H9 (cell line): ENCODE measurements at regions not wholly inside any gene's neighbourhood (a gene's known extent, or its start where the extent isn't known, plus 50 kb on each side); places are given as distances from the start of the nearest gene placed in this dataset.

ENCODE experiments used
- DNase-seq: peaks from one replicate; pipeline ENCODE4 v3.0.0-alpha.2; 2017
- H2AFZ ChIP-seq: one replicate; pipeline ENCODE4 v1.6.1; 2013; ENCODE audit warnings: mild to moderate bottlenecking, low read length, control low read depth, moderate library complexity
- H2AK5ac ChIP-seq: 2 replicates; pipeline ENCODE4 v1.6.1; 2013; ENCODE audit warnings: low read length, control low read depth, mixed read lengths; ENCODE audit not compliant: insufficient read length
- H2BK120ac ChIP-seq: one replicate; pipeline ENCODE4 v1.6.1; 2013; ENCODE audit warnings: low read depth, mild to moderate bottlenecking, low read length, control low read depth, inconsistent platforms; ENCODE audit not compliant: poor library complexity, severe bottlenecking
- H2BK12ac ChIP-seq: 2 replicates; pipeline ENCODE4 v1.6.1; 2013; ENCODE audit warnings: low read length, control low read depth, mixed read lengths, low read depth; ENCODE audit not compliant: insufficient read length
- H2BK15ac ChIP-seq: 2 replicates; pipeline ENCODE4 v1.6.1; 2013; ENCODE audit warnings: low read depth, low read length, control low read depth
- H2BK20ac ChIP-seq: one replicate; pipeline ENCODE4 v1.6.1; 2013; ENCODE audit warnings: low read depth, mild to moderate bottlenecking, low read length, control low read depth, inconsistent platforms; ENCODE audit not compliant: poor library complexity, severe bottlenecking
- H2BK5ac ChIP-seq: 2 replicates; pipeline ENCODE4 v1.6.1; 2013; ENCODE audit warnings: low read length, control low read depth, mixed read lengths; ENCODE audit not compliant: insufficient read length
- H3K14ac ChIP-seq: 2 replicates; pipeline ENCODE4 v1.6.1; 2013; ENCODE audit warnings: low read length, control low read depth; ENCODE audit not compliant: insufficient read depth
- H3K18ac ChIP-seq: 2 replicates; pipeline ENCODE4 v1.6.1; 2013; ENCODE audit warnings: low read depth, mild to moderate bottlenecking, mixed read lengths, low read length, control low read depth; ENCODE audit not compliant: insufficient read length
- H3K23ac ChIP-seq: 2 replicates; pipeline ENCODE4 v1.6.1; 2013; ENCODE audit warnings: low read length, control low read depth, mixed read lengths, low read depth; ENCODE audit not compliant: insufficient read length
- H3K23me2 ChIP-seq: 2 replicates; pipeline ENCODE4 v1.6.1; 2013; ENCODE audit warnings: low read depth, mild to moderate bottlenecking, mixed read lengths, low read length, control low read depth; ENCODE audit not compliant: insufficient read length, poor library complexity, severe bottlenecking
- H3K27ac ChIP-seq: 2 replicates; pipeline ENCODE4 v1.5.1; 2013; ENCODE audit warnings: low read length, control low read depth, mixed read lengths, low read depth; ENCODE audit not compliant: insufficient read length
- H3K27me3 ChIP-seq: 2 replicates; pipeline ENCODE4 v1.6.1; 2013; ENCODE audit warnings: low read length, control low read depth, inconsistent platforms; ENCODE audit not compliant: insufficient read depth
- H3K4ac ChIP-seq: 2 replicates; pipeline ENCODE4 v1.6.1; 2013; ENCODE audit warnings: low read depth, mild to moderate bottlenecking, control low read depth, inconsistent platforms, low read length, moderate library complexity
- H3K4me1 ChIP-seq: 2 replicates; pipeline ENCODE4 v1.6.1; 2013; ENCODE audit warnings: low read length, control low read depth, inconsistent platforms; ENCODE audit not compliant: insufficient read depth
- H3K4me2 ChIP-seq: 2 replicates; pipeline ENCODE4 v1.6.1; 2013; ENCODE audit warnings: low read length, control low read depth, mixed read lengths; ENCODE audit not compliant: insufficient read length, insufficient read depth
- H3K56ac ChIP-seq: 2 replicates; pipeline ENCODE4 v1.6.1; 2013; ENCODE audit warnings: low read depth, mild to moderate bottlenecking, mixed read lengths, low read length, control low read depth; ENCODE audit not compliant: insufficient read length
- H3K79me1 ChIP-seq: 2 replicates; pipeline ENCODE4 v1.6.1; 2013; ENCODE audit warnings: low read depth, mild to moderate bottlenecking, moderate library complexity, low read length, control low read depth, inconsistent platforms; ENCODE audit not compliant: insufficient read depth, poor library complexity, severe bottlenecking
- H3K79me2 ChIP-seq: 2 replicates; pipeline ENCODE4 v1.6.1; 2013; ENCODE audit warnings: low read length, control low read depth, inconsistent platforms; ENCODE audit not compliant: insufficient read depth
- H3K9ac ChIP-seq: 2 replicates; pipeline ENCODE4 v1.6.1; 2013; ENCODE audit warnings: low read length, control low read depth, mixed read lengths; ENCODE audit not compliant: insufficient read length; ENCODE audit errors: extremely low read depth
- H3K9me3 ChIP-seq: one replicate; pipeline ENCODE4 v1.6.1; 2013; ENCODE audit warnings: low read depth, low read length, inconsistent platforms; ENCODE audit not compliant: control insufficient read depth
- H3T11ph ChIP-seq: one replicate; pipeline ENCODE4 v1.6.1; 2013; ENCODE audit warnings: mild to moderate bottlenecking, low read length, control low read depth, inconsistent platforms
- H4K20me1 ChIP-seq: one replicate; pipeline ENCODE4 v1.6.1; 2013; ENCODE audit not compliant: control insufficient read depth, insufficient read length, insufficient read depth
- H4K5ac ChIP-seq: 2 replicates; pipeline ENCODE4 v1.6.1; 2013; ENCODE audit warnings: low read depth, mild to moderate bottlenecking, mixed read lengths, low read length, control low read depth; ENCODE audit not compliant: insufficient read length
- H4K8ac ChIP-seq: replicated peaks from 2 replicates; pipeline ENCODE4 v1.6.1; 2013; ENCODE audit warnings: low read length, control low read depth, mixed read lengths, low read depth; ENCODE audit not compliant: insufficient read length
- H4K91ac ChIP-seq: 2 replicates; pipeline ENCODE4 v1.6.1; 2013; ENCODE audit warnings: low read depth, mild to moderate bottlenecking, moderate library complexity, mixed read lengths, low read length, control low read depth; ENCODE audit not compliant: insufficient read length
- H3K27ac Mint-ChIP-seq, 3 experiments: 2 replicates in 2 of 3; 3 replicates in 1 of 3; pipeline ENCODE4 v1.8.0; 2020 to 2021; ENCODE audit warnings: mixed read lengths in 3 of 3, mild to moderate bottlenecking in 1 of 3, moderate library complexity in 1 of 3
- H3K27me3 Mint-ChIP-seq: 2 replicates; pipeline ENCODE4 v1.8.0; 2021; ENCODE audit warnings: low read depth, mild to moderate bottlenecking, moderate library complexity, mixed read lengths
- H3K36me3 Mint-ChIP-seq, 3 experiments: 2 replicates in 2 of 3; 3 replicates in 1 of 3; pipeline ENCODE4 v1.8.0; 2020 to 2021; ENCODE audit warnings: low read depth in 3 of 3, mixed read lengths in 3 of 3; ENCODE audit not compliant: insufficient read depth in 1 of 3
- H3K4me1 Mint-ChIP-seq, 2 experiments: 2 replicates each; pipeline ENCODE4 v1.8.0; 2020; ENCODE audit warnings: mixed read lengths in 2 of 2
- H3K4me3 Mint-ChIP-seq, 2 experiments: 2 replicates in 1 of 2; 3 replicates in 1 of 2; pipeline ENCODE4 v1.8.0; 2020 to 2021; ENCODE audit warnings: mild to moderate bottlenecking in 2 of 2, mixed read lengths in 2 of 2, moderate library complexity in 1 of 2
- H3K9me3 Mint-ChIP-seq, 2 experiments: 2 replicates in 1 of 2; 3 replicates in 1 of 2; pipeline ENCODE4 v1.8.0; 2020; ENCODE audit warnings: mild to moderate bottlenecking in 2 of 2, mixed read lengths in 2 of 2, moderate library complexity in 1 of 2
- CTCF ChIP-seq: fragments of 200-600 bp; sonication (generic); conservative IDR thresholded peaks from 3 replicates; pipeline ENCODE4 v1.8.0; 2021; ENCODE audit warnings: antibody characterized with exemption, mild to moderate bottlenecking
- WGBS: extraction: QIAGEN DNeasy Blood & Tissue Kit; methylation state at CpG from one replicate; pipeline ENCODE4 v1.1.7; 2013; ENCODE audit warnings: missing lambda C conversion rate, low lambda C conversion rate, mixed read lengths; ENCODE audit not compliant: insufficient read length; ENCODE audit errors: extremely low coverage; 5-methylcytosine and 5-hydroxymethylcytosine counted together

- H3K56ac ChIP-seq = no peak overlapping the region
- Mint-ChIP-seq H3K4me1 (no peaks in the 10 kb centered on the region), H3K36me3 (no peaks in the 10 kb centered on the region), H3K4me3 (no peak overlapping the region), H3K9me3 (no peaks in the 10 kb centered on the region; a peak in 1 of 5 replicates), H3K27ac (peak overlapping the region in 1 of 3 experiments; percentile 24; a peak in 2 of 7 replicates), H3K27me3 (peaks cover 11% of the 10 kb centered on the region; the same call in 1 of the 2 replicates)
- no peak overlapping the region for H2BK120ac ChIP-seq
- H3K4me1 ChIP-seq = no peaks in the 10 kb centered on the region
- H3K27ac ChIP-seq = no peak overlapping the region
- no peak overlapping the region for H3K4me2 ChIP-seq
- no peaks in the 10 kb centered on the region for H3K79me1 ChIP-seq
- H2BK12ac ChIP-seq = no peak overlapping the region
- no peak overlapping the region for H3T11ph ChIP-seq
- H2AFZ ChIP-seq = no peak overlapping the region
- no peak overlapping the region for H4K8ac ChIP-seq
- no peak overlapping the region for H4K91ac ChIP-seq
- no peaks in the 10 kb centered on the region for H3K23me2 ChIP-seq
- no peak overlapping the region for H3K4ac ChIP-seq
- H3K9me3 ChIP-seq = no peaks in the 10 kb centered on the region
- no peak overlapping the region for H3K23ac ChIP-seq
- no peak overlapping the region for H2AK5ac ChIP-seq
- TF ChIP-seq CTCF = no peak
- H4K5ac ChIP-seq = no peak overlapping the region
- no peak overlapping the region for H3K18ac ChIP-seq
- H3K27me3 ChIP-seq = no peaks in the 10 kb centered on the region
- H3K14ac ChIP-seq = no peak overlapping the region
- no peak overlapping the region for H2BK5ac ChIP-seq
- no peak overlapping the region for H2BK15ac ChIP-seq
- H2BK20ac ChIP-seq = no peak overlapping the region
- no peak overlapping the region for H3K9ac ChIP-seq
- DNase-seq = no peak
- no CpG with 5 or more reads among the region's 16 CpGs for WGBS
- H4K20me1 ChIP-seq = no peaks in the 10 kb centered on the region
- no peaks in the 10 kb centered on the region for H3K79me2 ChIP-seq
Observed at GRCh38 chr13:111027458-111028439, 87.4 kb upstream of the ARHGEF7 start.
